ENCODE measurements at regions not wholly inside any gene's neighbourhood (a gene's known extent, or its start where the extent isn't known, plus 50 kb on each side); places are given as distances from the start of the nearest gene placed in this dataset.

DNA sequence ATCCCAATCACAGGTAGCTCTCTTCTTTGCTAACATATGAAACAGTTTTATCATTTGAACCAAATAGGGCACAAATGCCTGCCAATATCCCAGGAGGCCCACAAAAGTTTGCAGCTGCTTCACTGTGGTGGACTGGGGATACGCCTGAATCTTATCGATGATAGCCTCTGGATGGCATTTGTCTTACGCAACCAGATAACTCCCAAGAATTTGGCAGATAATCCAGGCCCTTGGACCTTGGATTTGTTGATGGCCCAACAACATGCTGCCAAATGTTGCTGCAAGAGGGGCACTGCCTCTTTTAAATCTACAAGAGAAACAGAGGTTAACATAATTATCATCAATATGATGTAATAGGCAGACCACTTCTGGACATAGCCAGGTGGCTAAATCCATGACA, 587.1 kb upstream of the LRRTM4 start (continued):
- TF ChIP-seq, protein P1, sequence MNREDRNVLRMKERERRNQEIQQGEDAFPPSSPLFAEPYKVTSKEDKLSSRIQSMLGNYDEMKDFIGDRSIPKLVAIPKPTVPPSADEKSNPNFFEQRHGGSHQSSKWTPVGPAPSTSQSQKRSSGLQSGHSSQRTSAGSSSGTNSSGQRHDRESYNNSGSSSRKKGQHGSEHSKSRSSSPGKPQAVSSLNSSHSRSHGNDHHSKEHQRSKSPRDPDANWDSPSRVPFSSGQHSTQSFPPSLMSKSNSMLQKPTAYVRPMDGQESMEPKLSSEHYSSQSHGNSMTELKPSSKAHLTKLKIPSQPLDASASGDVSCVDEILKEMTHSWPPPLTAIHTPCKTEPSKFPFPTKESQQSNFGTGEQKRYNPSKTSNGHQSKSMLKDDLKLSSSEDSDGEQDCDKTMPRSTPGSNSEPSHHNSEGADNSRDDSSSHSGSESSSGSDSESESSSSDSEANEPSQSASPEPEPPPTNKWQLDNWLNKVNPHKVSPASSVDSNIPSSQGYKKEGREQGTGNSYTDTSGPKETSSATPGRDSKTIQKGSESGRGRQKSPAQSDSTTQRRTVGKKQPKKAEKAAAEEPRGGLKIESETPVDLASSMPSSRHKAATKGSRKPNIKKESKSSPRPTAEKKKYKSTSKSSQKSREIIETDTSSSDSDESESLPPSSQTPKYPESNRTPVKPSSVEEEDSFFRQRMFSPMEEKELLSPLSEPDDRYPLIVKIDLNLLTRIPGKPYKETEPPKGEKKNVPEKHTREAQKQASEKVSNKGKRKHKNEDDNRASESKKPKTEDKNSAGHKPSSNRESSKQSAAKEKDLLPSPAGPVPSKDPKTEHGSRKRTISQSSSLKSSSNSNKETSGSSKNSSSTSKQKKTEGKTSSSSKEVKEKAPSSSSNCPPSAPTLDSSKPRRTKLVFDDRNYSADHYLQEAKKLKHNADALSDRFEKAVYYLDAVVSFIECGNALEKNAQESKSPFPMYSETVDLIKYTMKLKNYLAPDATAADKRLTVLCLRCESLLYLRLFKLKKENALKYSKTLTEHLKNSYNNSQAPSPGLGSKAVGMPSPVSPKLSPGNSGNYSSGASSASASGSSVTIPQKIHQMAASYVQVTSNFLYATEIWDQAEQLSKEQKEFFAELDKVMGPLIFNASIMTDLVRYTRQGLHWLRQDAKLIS (CRISPR knock-in tag; IDR thresholded peaks at IDR 0.05; ENCODE audit: borderline replicate concordance), result no peak

GRCh38 chr2:78115291-78115690, 593.1 kb upstream of the LRRTM4 start:
- no peaks in the 10 kb centered on the region for H3K9me3 Mint-ChIP-seq
- POLR2A ChIA-PET, result no interaction called here
- ATAC-seq, result no peak
- no peak overlapping the region for H3K27ac Mint-ChIP-seq
- no peak for TF ChIP-seq ZNF317 (CRISPR knock-in tag; IDR thresholded peaks at IDR 0.05; ENCODE audit: borderline replicate concordance, low read depth)
- TF ChIP-seq KAT7 (CRISPR knock-in tag; IDR thresholded peaks at IDR 0.05; ENCODE audit: borderline replicate concordance), result no peak
- no peak for TF ChIP-seq ZNF138 (CRISPR knock-in tag; conservative IDR thresholded peaks at IDR 0.05)
- no peak for TF ChIP-seq ZNF219 (CRISPR knock-in tag; IDR thresholded peaks at IDR 0.05; ENCODE audit: borderline replicate concordance)
- no peak for TF ChIP-seq CTCF (IDR thresholded peaks at IDR 0.05)
- no peak for TF ChIP-seq FOXK1 (CRISPR knock-in tag; IDR thresholded peaks at IDR 0.05)
- TF ChIP-seq SMAD4 (CRISPR knock-in tag; IDR thresholded peaks at IDR 0.05), result no peak
- TF ChIP-seq, protein P2, sequence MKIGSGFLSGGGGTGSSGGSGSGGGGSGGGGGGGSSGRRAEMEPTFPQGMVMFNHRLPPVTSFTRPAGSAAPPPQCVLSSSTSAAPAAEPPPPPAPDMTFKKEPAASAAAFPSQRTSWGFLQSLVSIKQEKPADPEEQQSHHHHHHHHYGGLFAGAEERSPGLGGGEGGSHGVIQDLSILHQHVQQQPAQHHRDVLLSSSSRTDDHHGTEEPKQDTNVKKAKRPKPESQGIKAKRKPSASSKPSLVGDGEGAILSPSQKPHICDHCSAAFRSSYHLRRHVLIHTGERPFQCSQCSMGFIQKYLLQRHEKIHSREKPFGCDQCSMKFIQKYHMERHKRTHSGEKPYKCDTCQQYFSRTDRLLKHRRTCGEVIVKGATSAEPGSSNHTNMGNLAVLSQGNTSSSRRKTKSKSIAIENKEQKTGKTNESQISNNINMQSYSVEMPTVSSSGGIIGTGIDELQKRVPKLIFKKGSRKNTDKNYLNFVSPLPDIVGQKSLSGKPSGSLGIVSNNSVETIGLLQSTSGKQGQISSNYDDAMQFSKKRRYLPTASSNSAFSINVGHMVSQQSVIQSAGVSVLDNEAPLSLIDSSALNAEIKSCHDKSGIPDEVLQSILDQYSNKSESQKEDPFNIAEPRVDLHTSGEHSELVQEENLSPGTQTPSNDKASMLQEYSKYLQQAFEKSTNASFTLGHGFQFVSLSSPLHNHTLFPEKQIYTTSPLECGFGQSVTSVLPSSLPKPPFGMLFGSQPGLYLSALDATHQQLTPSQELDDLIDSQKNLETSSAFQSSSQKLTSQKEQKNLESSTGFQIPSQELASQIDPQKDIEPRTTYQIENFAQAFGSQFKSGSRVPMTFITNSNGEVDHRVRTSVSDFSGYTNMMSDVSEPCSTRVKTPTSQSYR (CRISPR knock-in tag; IDR thresholded peaks at IDR 0.05), result no peak
- no peak for TF ChIP-seq TP53 (CRISPR knock-in tag; IDR thresholded peaks at IDR 0.05)
- no peak for TF ChIP-seq TEAD4 (CRISPR knock-in tag; IDR thresholded peaks at IDR 0.05)
- TF ChIP-seq JUN (CRISPR knock-in tag; IDR thresholded peaks at IDR 0.05), result no peak
- TF ChIP-seq ZBTB43 (CRISPR knock-in tag; IDR thresholded peaks at IDR 0.05), result no peak
- TF ChIP-seq NFYB (CRISPR knock-in tag; conservative IDR thresholded peaks at IDR 0.05; ENCODE audit: low read depth), result no peak
- TF ChIP-seq, protein P3, sequence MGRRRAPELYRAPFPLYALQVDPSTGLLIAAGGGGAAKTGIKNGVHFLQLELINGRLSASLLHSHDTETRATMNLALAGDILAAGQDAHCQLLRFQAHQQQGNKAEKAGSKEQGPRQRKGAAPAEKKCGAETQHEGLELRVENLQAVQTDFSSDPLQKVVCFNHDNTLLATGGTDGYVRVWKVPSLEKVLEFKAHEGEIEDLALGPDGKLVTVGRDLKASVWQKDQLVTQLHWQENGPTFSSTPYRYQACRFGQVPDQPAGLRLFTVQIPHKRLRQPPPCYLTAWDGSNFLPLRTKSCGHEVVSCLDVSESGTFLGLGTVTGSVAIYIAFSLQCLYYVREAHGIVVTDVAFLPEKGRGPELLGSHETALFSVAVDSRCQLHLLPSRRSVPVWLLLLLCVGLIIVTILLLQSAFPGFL (CRISPR knock-in tag; IDR thresholded peaks at IDR 0.05; ENCODE audit: borderline replicate concordance), result no peak
- TF ChIP-seq E2F5 (CRISPR knock-in tag; IDR thresholded peaks at IDR 0.05), result no peak
- no peaks in the 10 kb centered on the region for H3K27me3 Mint-ChIP-seq (ENCODE audit: low read depth)
- CTCF ChIA-PET, result no interaction called here
- H3K4me3 Mint-ChIP-seq, result no peak overlapping the region
- no peaks in the 10 kb centered on the region for H3K36me3 Mint-ChIP-seq
- no peaks in the 10 kb centered on the region for H3K4me1 Mint-ChIP-seq
- no peak for DNase-seq (ENCODE audit: low spot score)
